ENCODE measurements at regions not wholly inside any gene's neighbourhood (a gene's known extent, or its start where the extent isn't known, plus 50 kb on each side); places are given as distances from the start of the nearest gene placed in this dataset.

DNA sequence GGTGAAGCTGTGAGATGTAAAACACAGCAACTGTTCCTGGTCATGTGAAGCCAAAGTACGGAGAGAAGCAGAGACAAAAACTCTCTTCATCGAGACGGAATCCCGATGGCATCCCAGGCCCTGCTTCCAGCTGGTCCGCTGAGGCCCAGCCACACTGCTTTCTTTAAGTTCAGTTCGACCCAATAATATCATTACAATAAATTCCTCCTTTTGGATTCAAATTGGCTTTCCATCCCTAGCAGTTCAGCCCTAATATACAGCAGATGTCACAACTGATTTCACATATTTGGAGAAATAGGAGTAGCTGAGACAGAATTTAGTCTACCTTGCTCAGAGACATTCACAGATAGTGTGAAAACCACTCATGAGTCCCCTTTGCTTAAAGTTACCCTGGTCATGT is 98.3 kb upstream of the SPRY1 start:
- TF ChIP-seq POLR2A (IDR thresholded peaks at IDR 0.05; ENCODE audit: low read depth) (no peak), EP300 (IDR thresholded peaks at IDR 0.05) (no peak), POLR2AphosphoS5 (IDR thresholded peaks at IDR 0.05) (no peak)
- TF ChIP-seq, protein P1, sequence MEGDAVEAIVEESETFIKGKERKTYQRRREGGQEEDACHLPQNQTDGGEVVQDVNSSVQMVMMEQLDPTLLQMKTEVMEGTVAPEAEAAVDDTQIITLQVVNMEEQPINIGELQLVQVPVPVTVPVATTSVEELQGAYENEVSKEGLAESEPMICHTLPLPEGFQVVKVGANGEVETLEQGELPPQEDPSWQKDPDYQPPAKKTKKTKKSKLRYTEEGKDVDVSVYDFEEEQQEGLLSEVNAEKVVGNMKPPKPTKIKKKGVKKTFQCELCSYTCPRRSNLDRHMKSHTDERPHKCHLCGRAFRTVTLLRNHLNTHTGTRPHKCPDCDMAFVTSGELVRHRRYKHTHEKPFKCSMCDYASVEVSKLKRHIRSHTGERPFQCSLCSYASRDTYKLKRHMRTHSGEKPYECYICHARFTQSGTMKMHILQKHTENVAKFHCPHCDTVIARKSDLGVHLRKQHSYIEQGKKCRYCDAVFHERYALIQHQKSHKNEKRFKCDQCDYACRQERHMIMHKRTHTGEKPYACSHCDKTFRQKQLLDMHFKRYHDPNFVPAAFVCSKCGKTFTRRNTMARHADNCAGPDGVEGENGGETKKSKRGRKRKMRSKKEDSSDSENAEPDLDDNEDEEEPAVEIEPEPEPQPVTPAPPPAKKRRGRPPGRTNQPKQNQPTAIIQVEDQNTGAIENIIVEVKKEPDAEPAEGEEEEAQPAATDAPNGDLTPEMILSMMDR (IDR thresholded peaks at IDR 0.05): no peak

Data from esophagus muscularis mucosa (tissue), 4 donors.